Osteocyte (in vitro differentiated cells): ENCODE measurements at regions not wholly inside any gene's neighbourhood (a gene's known extent, or its start where the extent isn't known, plus 50 kb on each side); places are given as distances from the start of the nearest gene placed in this dataset.

Source experiments
- DNase-seq: peaks from one replicate; pipeline ENCODE4 v3.0.0; 2021; ENCODE audit warnings: mixed read lengths; ENCODE audit not compliant: unreplicated experiment; ENCODE audit errors: extremely low spot score
- H3K27ac Mint-ChIP-seq: one replicate; pipeline ENCODE4 v1.8.0; 2021; ENCODE audit warnings: mild to moderate bottlenecking, mixed read lengths; ENCODE audit not compliant: unreplicated experiment
- H3K27me3 Mint-ChIP-seq: one replicate; pipeline ENCODE4 v1.8.0; 2021; ENCODE audit warnings: mixed read lengths; ENCODE audit not compliant: unreplicated experiment
- H3K36me3 Mint-ChIP-seq: one replicate; pipeline ENCODE4 v1.8.0; 2021; ENCODE audit warnings: mixed read lengths; ENCODE audit not compliant: unreplicated experiment
- H3K4me1 Mint-ChIP-seq: one replicate; pipeline ENCODE4 v1.8.0; 2021; ENCODE audit warnings: mixed read lengths; ENCODE audit not compliant: unreplicated experiment
- H3K4me3 Mint-ChIP-seq: one replicate; pipeline ENCODE4 v1.8.0; 2021; ENCODE audit warnings: mild to moderate bottlenecking, moderate library complexity, mixed read lengths; ENCODE audit not compliant: unreplicated experiment
- H3K9me3 Mint-ChIP-seq: one replicate; pipeline ENCODE4 v1.8.0; 2021; ENCODE audit warnings: mixed read lengths; ENCODE audit not compliant: unreplicated experiment
- TF ChIP-seq, protein P1 (sequence below): fragments of 200-600 bp; sonication (generic); IDR thresholded peaks from 2 replicates; pipeline ENCODE4 v1.5.0; 2021; ENCODE audit warnings: antibody characterized with exemption, mild to moderate bottlenecking, moderate library complexity

- Mint-ChIP-seq H3K9me3 (no peaks in the 10 kb centered on the region), H3K4me1 (no peaks in the 10 kb centered on the region), H3K36me3 (no peaks in the 10 kb centered on the region), H3K4me3 (no peak overlapping the region), H3K27me3 (peaks cover 1% of the 10 kb centered on the region), H3K27ac (no peak overlapping the region)
- no peak for DNase-seq
- TF ChIP-seq, protein P1, sequence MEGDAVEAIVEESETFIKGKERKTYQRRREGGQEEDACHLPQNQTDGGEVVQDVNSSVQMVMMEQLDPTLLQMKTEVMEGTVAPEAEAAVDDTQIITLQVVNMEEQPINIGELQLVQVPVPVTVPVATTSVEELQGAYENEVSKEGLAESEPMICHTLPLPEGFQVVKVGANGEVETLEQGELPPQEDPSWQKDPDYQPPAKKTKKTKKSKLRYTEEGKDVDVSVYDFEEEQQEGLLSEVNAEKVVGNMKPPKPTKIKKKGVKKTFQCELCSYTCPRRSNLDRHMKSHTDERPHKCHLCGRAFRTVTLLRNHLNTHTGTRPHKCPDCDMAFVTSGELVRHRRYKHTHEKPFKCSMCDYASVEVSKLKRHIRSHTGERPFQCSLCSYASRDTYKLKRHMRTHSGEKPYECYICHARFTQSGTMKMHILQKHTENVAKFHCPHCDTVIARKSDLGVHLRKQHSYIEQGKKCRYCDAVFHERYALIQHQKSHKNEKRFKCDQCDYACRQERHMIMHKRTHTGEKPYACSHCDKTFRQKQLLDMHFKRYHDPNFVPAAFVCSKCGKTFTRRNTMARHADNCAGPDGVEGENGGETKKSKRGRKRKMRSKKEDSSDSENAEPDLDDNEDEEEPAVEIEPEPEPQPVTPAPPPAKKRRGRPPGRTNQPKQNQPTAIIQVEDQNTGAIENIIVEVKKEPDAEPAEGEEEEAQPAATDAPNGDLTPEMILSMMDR = no peak
Measured at GRCh38 chr10:120313715-120314114, 143.3 kb upstream of the PLPP4 start.

DNA sequence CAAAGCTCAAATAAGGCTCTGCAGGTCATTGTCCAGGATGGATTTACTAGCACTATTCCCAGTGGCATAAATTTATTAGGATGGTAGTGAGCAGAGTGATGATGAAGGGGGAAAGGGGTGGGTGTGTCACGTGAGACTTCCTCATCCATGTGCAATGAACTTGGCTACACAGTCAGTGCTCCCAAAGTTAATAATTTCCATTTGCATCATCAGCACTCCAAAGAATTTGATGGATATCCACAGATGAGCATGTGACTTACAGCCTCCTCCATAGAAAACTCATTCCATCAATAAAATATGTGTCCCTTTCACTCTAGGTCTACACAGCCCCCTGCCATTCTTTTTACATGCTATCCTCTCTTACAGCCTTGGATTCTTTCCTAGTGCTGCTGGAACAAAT, 142.6 kb upstream of the PLPP4 start:
- H3K4me3 Mint-ChIP-seq = no peak overlapping the region
- no peak overlapping the region for H3K27ac Mint-ChIP-seq
- H3K9me3 Mint-ChIP-seq = no peaks in the 10 kb centered on the region
- H3K4me1 Mint-ChIP-seq = no peaks in the 10 kb centered on the region
- TF ChIP-seq, protein P1 = no peak
- no peak for DNase-seq
- no peaks in the 10 kb centered on the region for H3K36me3 Mint-ChIP-seq
- H3K27me3 Mint-ChIP-seq = peaks cover 1% of the 10 kb centered on the region

DNA sequence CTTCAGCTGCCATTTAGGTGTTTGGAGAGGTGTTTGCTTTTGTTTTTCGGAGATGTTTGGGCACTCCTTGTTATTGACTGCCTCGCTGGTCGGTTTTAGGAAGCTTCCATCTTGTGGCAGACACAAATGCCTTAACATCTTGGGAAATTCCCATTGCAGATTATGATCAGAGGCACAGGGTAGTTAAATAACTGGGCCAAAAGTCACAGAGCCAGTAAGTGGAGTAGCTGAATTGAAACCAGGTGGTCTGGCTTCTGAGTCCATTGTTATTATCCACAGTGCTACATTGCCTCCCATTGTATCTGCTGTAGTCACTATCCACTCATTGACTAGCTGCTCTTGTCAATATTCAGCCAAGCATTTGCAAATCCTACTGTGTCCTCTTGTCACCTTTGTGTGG, 138.2 kb upstream of the PLPP4 start:
- no peaks in the 10 kb centered on the region for H3K4me1 Mint-ChIP-seq
- H3K27me3 Mint-ChIP-seq = peaks cover 4% of the 10 kb centered on the region
- no peaks in the 10 kb centered on the region for H3K9me3 Mint-ChIP-seq
- TF ChIP-seq, protein P1 = no peak
- H3K27ac Mint-ChIP-seq = no peak overlapping the region
- H3K4me3 Mint-ChIP-seq = no peak overlapping the region
- H3K36me3 Mint-ChIP-seq = no peaks in the 10 kb centered on the region
- DNase-seq = no peak

- DNase-seq = no peak
- no peaks in the 10 kb centered on the region for H3K4me1 Mint-ChIP-seq
- H3K4me3 Mint-ChIP-seq = no peak overlapping the region
- TF ChIP-seq, protein P1 = no peak
- H3K36me3 Mint-ChIP-seq = no peaks in the 10 kb centered on the region
- no peak overlapping the region for H3K27ac Mint-ChIP-seq
- no peaks in the 10 kb centered on the region for H3K9me3 Mint-ChIP-seq
- no peaks in the 10 kb centered on the region for H3K27me3 Mint-ChIP-seq
Measured at GRCh38 chr10:120327675-120328074, 129.4 kb upstream of the PLPP4 start.

- Mint-ChIP-seq H3K4me3 (no peak overlapping the region), H3K36me3 (no peaks in the 10 kb centered on the region), H3K9me3 (no peaks in the 10 kb centered on the region), H3K27ac (no peak overlapping the region), H3K27me3 (no peaks in the 10 kb centered on the region), H3K4me1 (no peaks in the 10 kb centered on the region)
- TF ChIP-seq, protein P1 = no peak
- no peak for DNase-seq
Measured at GRCh38 chr10:120328647-120329046, 128.4 kb upstream of the PLPP4 start.
